Upper lobe of left lung (tissue), 4 donors: ENCODE measurements at regions not wholly inside any gene's neighbourhood (a gene's known extent, or its start where the extent isn't known, plus 50 kb on each side); places are given as distances from the start of the nearest gene placed in this dataset.

Experiments
- CTCF ChIP-seq, 6 experiments: fragments of 450-650 bp in 4 of 6; fragments of 200-600 bp in 2 of 6; sonication (generic) in 2 of 6; IDR thresholded peaks; one replicate each; pipeline ENCODE4 v1.5.1; 2016 to 2019; ENCODE audit warnings: antibody characterized with exemption in 6 of 6
- EP300 ChIP-seq, 4 donors: sonication (generic); formaldehyde crosslinking; IDR thresholded peaks; one replicate each; pipeline ENCODE4 v1.5.1; 2017; ENCODE audit warnings: antibody characterized with exemption in 4 of 4, control low read depth in 2 of 4
- POLR2A ChIP-seq, 4 donors: fragments of 450-650 bp; IDR thresholded peaks; one replicate each; pipeline ENCODE4 v1.5.1; 2016 to 2017; ENCODE audit warnings: antibody characterized with exemption in 4 of 4, mild to moderate bottlenecking in 2 of 4

- TF ChIP-seq POLR2A (IDR thresholded peaks at IDR 0.05) (no peak), CTCF (IDR thresholded peaks at IDR 0.05) (no peak), EP300 (IDR thresholded peaks at IDR 0.05) (no peak)
Observed at GRCh38 chr5:97937846-97938245, 754.8 kb upstream of the RIOK2 start.
